Liver (tissue), 8 donors: ENCODE measurements at regions not wholly inside any gene's neighbourhood (a gene's known extent, or its start where the extent isn't known, plus 50 kb on each side); places are given as distances from the start of the nearest gene placed in this dataset.

Experiments used
- DNase-seq: peaks from one replicate; pipeline ENCODE4 v3.0.0-alpha.2; 2017; ENCODE audit warnings: low spot score
- H3K27ac ChIP-seq, 2 donors: one replicate each; pipeline ENCODE4 v1.7.0; 2013; ENCODE audit warnings: inconsistent platforms in 2 of 2, low read length in 2 of 2, control low read depth in 1 of 2, low read depth in 1 of 2, mild to moderate bottlenecking in 1 of 2
- H3K27me3 ChIP-seq, 4 donors: one replicate each; pipeline versions ENCODE4 v1.6.1 to v1.7.0; 2013; ENCODE audit warnings: low read length in 3 of 4, inconsistent platforms in 1 of 4, mild to moderate bottlenecking in 1 of 4, moderate library complexity in 1 of 4; ENCODE audit not compliant: control insufficient read depth in 4 of 4, insufficient read depth in 4 of 4
- H3K36me3 ChIP-seq, 4 donors: one replicate each; pipeline versions ENCODE4 v1.6.1 to v1.7.0; 2013; ENCODE audit warnings: low read length in 3 of 4, mild to moderate bottlenecking in 3 of 4, low read depth in 1 of 4, moderate library complexity in 1 of 4; ENCODE audit not compliant: control insufficient read depth in 4 of 4, insufficient read depth in 3 of 4
- H3K4me1 ChIP-seq, 4 donors: one replicate each; pipeline versions ENCODE4 v1.6.1 to v1.7.0; 2013; ENCODE audit warnings: low read length in 3 of 4, mild to moderate bottlenecking in 3 of 4, moderate library complexity in 1 of 4; ENCODE audit not compliant: control insufficient read depth in 4 of 4, insufficient read depth in 4 of 4
- H3K4me3 ChIP-seq, 3 donors: one replicate each; pipeline versions ENCODE4 v1.6.1 to v1.7.0; 2013; ENCODE audit warnings: low read length in 3 of 3, control low read depth in 1 of 3, low read depth in 1 of 3, mild to moderate bottlenecking in 1 of 3
- H3K9ac ChIP-seq, 2 donors: one replicate each; pipeline ENCODE4 v1.7.0; 2013; ENCODE audit warnings: low read length in 2 of 2, mild to moderate bottlenecking in 2 of 2, moderate library complexity in 2 of 2, control low read depth in 1 of 2, low read depth in 1 of 2
- H3K9me3 ChIP-seq, 4 donors: one replicate each; pipeline versions ENCODE4 v1.6.1 to v1.7.0; 2013; ENCODE audit warnings: low read length in 3 of 4; ENCODE audit not compliant: control insufficient read depth in 4 of 4
- EGR1 ChIP-seq, 2 donors: IDR thresholded peaks; 2 replicates each; pipeline ENCODE4 v1.6.1; 2016 to 2018; ENCODE audit warnings: antibody characterized with exemption in 2 of 2, low read depth in 2 of 2
- FOXA1 ChIP-seq: IDR thresholded peaks from 2 replicates; pipeline ENCODE4 v1.6.1; 2016; ENCODE audit warnings: antibody characterized with exemption
- FOXA2 ChIP-seq: IDR thresholded peaks from 2 replicates; pipeline ENCODE4 v1.6.1; 2016; ENCODE audit warnings: antibody characterized with exemption
- GABPA ChIP-seq, 2 donors: IDR thresholded peaks in 1 of 2; conservative IDR thresholded peaks in 1 of 2; 2 replicates each; pipeline ENCODE4 v1.6.1; 2016; ENCODE audit warnings: antibody characterized with exemption in 2 of 2, mild to moderate bottlenecking in 1 of 2, moderate library complexity in 1 of 2
- HNF4A ChIP-seq, 2 donors: conservative IDR thresholded peaks; 2 replicates each; pipeline ENCODE4 v1.6.1; 2016; ENCODE audit warnings: antibody characterized with exemption in 2 of 2, mild to moderate bottlenecking in 2 of 2
- HNF4G ChIP-seq: IDR thresholded peaks from 2 replicates; pipeline ENCODE4 v1.6.1; 2016; ENCODE audit warnings: antibody characterized with exemption
- JUND ChIP-seq, 2 donors: IDR thresholded peaks; 2 replicates each; pipeline ENCODE4 v1.6.1; 2016; ENCODE audit warnings: antibody characterized with exemption in 2 of 2
- NR2F2 ChIP-seq: IDR thresholded peaks from 2 replicates; pipeline ENCODE4 v1.6.1; 2016; ENCODE audit warnings: antibody characterized with exemption
- RAD21 ChIP-seq, 2 donors: IDR thresholded peaks; 2 replicates each; pipeline ENCODE4 v1.6.1; 2016; ENCODE audit warnings: antibody characterized with exemption in 2 of 2, mild to moderate bottlenecking in 2 of 2
- RXRA ChIP-seq, 2 donors: IDR thresholded peaks; 2 replicates each; pipeline ENCODE4 v1.6.1; 2017 to 2018; ENCODE audit warnings: antibody characterized with exemption in 2 of 2, mild to moderate bottlenecking in 1 of 2
- YY1 ChIP-seq: IDR thresholded peaks from 2 replicates; pipeline ENCODE4 v1.6.1; 2016; ENCODE audit warnings: antibody characterized with exemption, mild to moderate bottlenecking
- ZBTB33 ChIP-seq: IDR thresholded peaks from 2 replicates; pipeline ENCODE4 v1.6.1; 2016; ENCODE audit warnings: antibody characterized with exemption
- WGBS: extraction: QIAGEN DNeasy Blood & Tissue Kit; methylation state at CpG from one replicate; pipeline ENCODE4 v1.1.7; 2013; 5-methylcytosine and 5-hydroxymethylcytosine counted together
- TF ChIP-seq, protein P1 (sequence below): fragments of 150-350 bp; IDR thresholded peaks from 2 replicates; pipeline ENCODE4 v1.5.1; 2017; ENCODE audit warnings: improper control_type of control experiment, low read depth, low read length; ENCODE audit not compliant: missing input control
- TF ChIP-seq, protein P2 (sequence below): IDR thresholded peaks from 2 replicates; pipeline ENCODE4 v1.6.1; 2016; ENCODE audit warnings: antibody characterized with exemption, mild to moderate bottlenecking
- donor health status: healthy.
- donor health status: healthy.
- donor health status: healthy.
- donor health status: healthy.
- donor health status: healthy.

DNA sequence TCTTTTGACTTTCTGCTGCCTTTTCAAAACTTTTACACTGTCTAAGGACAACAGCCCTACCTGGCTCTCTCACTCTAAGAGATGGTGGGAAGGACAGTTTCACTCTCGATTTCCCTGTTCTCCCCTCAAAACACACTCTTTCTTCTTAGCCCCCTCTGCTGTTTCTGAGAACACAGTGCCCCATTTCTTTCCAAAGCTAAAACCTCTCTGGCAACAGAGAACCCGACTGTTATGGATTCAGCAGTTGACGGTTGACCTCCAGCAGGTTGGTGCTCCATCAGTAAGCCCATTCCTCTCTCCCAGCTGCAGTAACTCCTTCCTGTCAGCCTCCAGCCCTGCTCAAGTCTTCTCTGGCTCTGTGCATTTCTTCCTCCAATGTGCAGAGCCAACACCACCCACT, 88.2 kb upstream of the ABCD3 start:
- no peak for DNase-seq
- Histone ChIP-seq H3K27me3 (no peaks in the 10 kb centered on the region), H3K36me3 (no peaks in the 10 kb centered on the region), H3K4me1 (peaks cover 0 to 8% (median 1%) of the 10 kb centered on the region in 4 donors), H3K27ac (no peak overlapping the region), H3K9ac (no peak overlapping the region), H3K9me3 (no peaks in the 10 kb centered on the region), H3K4me3 (no peak overlapping the region)
- TF ChIP-seq, protein P1, sequence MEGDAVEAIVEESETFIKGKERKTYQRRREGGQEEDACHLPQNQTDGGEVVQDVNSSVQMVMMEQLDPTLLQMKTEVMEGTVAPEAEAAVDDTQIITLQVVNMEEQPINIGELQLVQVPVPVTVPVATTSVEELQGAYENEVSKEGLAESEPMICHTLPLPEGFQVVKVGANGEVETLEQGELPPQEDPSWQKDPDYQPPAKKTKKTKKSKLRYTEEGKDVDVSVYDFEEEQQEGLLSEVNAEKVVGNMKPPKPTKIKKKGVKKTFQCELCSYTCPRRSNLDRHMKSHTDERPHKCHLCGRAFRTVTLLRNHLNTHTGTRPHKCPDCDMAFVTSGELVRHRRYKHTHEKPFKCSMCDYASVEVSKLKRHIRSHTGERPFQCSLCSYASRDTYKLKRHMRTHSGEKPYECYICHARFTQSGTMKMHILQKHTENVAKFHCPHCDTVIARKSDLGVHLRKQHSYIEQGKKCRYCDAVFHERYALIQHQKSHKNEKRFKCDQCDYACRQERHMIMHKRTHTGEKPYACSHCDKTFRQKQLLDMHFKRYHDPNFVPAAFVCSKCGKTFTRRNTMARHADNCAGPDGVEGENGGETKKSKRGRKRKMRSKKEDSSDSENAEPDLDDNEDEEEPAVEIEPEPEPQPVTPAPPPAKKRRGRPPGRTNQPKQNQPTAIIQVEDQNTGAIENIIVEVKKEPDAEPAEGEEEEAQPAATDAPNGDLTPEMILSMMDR = peak; percentile 53
- no peak for TF ChIP-seq HNF4G
- peak in 1 of 2 donors; percentile 26 for TF ChIP-seq HNF4A (conservative IDR thresholded peaks at IDR 0.05)
- TF ChIP-seq EGR1 (IDR thresholded peaks at IDR 0.05; ENCODE audit: low read depth in 2 of 2) = no peak
- peak; percentile 92 to 97 for TF ChIP-seq RAD21 (IDR thresholded peaks at IDR 0.05)
- no peak for TF ChIP-seq YY1
- TF ChIP-seq, protein P2, sequence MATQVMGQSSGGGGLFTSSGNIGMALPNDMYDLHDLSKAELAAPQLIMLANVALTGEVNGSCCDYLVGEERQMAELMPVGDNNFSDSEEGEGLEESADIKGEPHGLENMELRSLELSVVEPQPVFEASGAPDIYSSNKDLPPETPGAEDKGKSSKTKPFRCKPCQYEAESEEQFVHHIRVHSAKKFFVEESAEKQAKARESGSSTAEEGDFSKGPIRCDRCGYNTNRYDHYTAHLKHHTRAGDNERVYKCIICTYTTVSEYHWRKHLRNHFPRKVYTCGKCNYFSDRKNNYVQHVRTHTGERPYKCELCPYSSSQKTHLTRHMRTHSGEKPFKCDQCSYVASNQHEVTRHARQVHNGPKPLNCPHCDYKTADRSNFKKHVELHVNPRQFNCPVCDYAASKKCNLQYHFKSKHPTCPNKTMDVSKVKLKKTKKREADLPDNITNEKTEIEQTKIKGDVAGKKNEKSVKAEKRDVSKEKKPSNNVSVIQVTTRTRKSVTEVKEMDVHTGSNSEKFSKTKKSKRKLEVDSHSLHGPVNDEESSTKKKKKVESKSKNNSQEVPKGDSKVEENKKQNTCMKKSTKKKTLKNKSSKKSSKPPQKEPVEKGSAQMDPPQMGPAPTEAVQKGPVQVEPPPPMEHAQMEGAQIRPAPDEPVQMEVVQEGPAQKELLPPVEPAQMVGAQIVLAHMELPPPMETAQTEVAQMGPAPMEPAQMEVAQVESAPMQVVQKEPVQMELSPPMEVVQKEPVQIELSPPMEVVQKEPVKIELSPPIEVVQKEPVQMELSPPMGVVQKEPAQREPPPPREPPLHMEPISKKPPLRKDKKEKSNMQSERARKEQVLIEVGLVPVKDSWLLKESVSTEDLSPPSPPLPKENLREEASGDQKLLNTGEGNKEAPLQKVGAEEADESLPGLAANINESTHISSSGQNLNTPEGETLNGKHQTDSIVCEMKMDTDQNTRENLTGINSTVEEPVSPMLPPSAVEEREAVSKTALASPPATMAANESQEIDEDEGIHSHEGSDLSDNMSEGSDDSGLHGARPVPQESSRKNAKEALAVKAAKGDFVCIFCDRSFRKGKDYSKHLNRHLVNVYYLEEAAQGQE = no peak
- TF ChIP-seq FOXA2 = no peak
- no peak for TF ChIP-seq GABPA (IDR thresholded peaks at IDR 0.05 in 1 of 2, conservative IDR thresholded peaks at IDR 0.05 in 1 of 2)
- TF ChIP-seq RXRA (IDR thresholded peaks at IDR 0.05) = peak; percentile 10 to 11
- WGBS = 12% methylated on average over 3 of the region's 3 CpGs

DNA sequence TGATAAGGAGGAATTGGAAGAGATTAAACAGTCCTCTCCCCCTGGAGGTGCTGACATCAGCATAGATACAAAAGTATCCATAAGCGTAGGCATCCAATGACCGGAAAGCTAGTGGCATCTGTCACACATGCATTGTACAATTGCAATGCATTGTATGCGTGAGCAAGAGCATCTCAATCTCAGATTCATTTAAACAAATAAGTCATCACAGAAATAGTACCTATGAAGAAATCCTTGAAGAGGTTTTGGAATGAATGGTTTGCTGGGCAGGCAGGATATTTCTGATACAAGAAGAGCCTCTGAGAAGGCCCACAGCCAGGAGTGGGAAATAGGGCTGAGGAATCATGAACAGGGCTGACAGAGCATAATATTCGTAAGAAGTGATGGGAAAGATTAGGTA, 88.9 kb upstream of the ABCD3 start:
- no peaks in the 10 kb centered on the region for H3K27me3 ChIP-seq
- WGBS = 94% methylated on average over 4 of the region's 4 CpGs
- TF ChIP-seq GABPA (IDR thresholded peaks at IDR 0.05 in 1 of 2, conservative IDR thresholded peaks at IDR 0.05 in 1 of 2) (no peak), ZBTB33 (no peak), RXRA (IDR thresholded peaks at IDR 0.05) (no peak), FOXA1 (no peak), NR2F2 (no peak), FOXA2 (no peak), JUND (IDR thresholded peaks at IDR 0.05) (no peak)
- no peak overlapping the region for H3K9ac ChIP-seq
- H3K27ac ChIP-seq = no peak overlapping the region
- H3K4me3 ChIP-seq = no peak overlapping the region
- peaks cover 0 to 8% (median 1%) of the 10 kb centered on the region in 4 donors for H3K4me1 ChIP-seq
- H3K9me3 ChIP-seq = no peaks in the 10 kb centered on the region
- no peaks in the 10 kb centered on the region for H3K36me3 ChIP-seq
- DNase-seq = no peak
